ENCODE measurements at regions not wholly inside any gene's neighbourhood (a gene's known extent, or its start where the extent isn't known, plus 50 kb on each side); places are given as distances from the start of the nearest gene placed in this dataset.

- no peak overlapping the region for H3K4me3 ChIP-seq (ENCODE audit: low read depth, low read length)
- no peak for TF ChIP-seq CTCF (IDR thresholded peaks at IDR 0.05; ENCODE audit: insufficient read depth, low read depth, low read length, missing control alignments)
- DNase-seq (ENCODE audit: low read depth), result peak; percentile 61
Observed at GRCh38 chr6:7960848-7961247, 50.3 kb upstream of the TXNDC5 start.
